IMR-90 (cell line): ENCODE measurements at regions not wholly inside any gene's neighbourhood (a gene's known extent, or its start where the extent isn't known, plus 50 kb on each side); places are given as distances from the start of the nearest gene placed in this dataset.

ENCODE experiments used
- ATAC-seq: fragments of 200-7000 bp; cut with Tn5 transposase; 2 replicates; pipeline ENCODE4 v1.9.1; 2020; ENCODE audit warnings: low read depth, mild to moderate bottlenecking, moderate library complexity
- BruUV-seq: library from RNA; stranded (reverse); fragments of 400-500 nt; replicated peaks from 2 replicates; lab custom pipeline; 2021; lab: Mats Ljungman, UMichigan
- CTCF ChIA-PET: fragments of 300-600 bp; formaldehyde crosslinking; extraction: SDS; loops from one replicate; lab custom pipeline; 2021; ENCODE audit warnings: antibody characterized with exemption; lab: Yijun Ruan, JAX
- POLR2A ChIA-PET: fragments of 300-600 bp; sonication (Branson Sonifier 250); formaldehyde crosslinking; loops from one replicate; lab custom pipeline; 2022; ENCODE audit warnings: antibody characterized with exemption; ENCODE audit not compliant: unreplicated experiment; lab: Charles Lee
- DNase-seq: peaks from one replicate; pipeline ENCODE4 v3.0.0; 2013
- H2AFZ ChIP-seq: replicated peaks from 2 replicates; pipeline ENCODE3; 2013; ENCODE audit warnings: low read length, mild to moderate bottlenecking; ENCODE audit not compliant: poor library complexity
- H2AK5ac ChIP-seq: 2 replicates; pipeline ENCODE4 v1.6.1; 2013; ENCODE audit warnings: low read depth, low read length, inconsistent platforms
- H2AK9ac ChIP-seq: replicated peaks from 2 replicates; pipeline ENCODE3; 2013; ENCODE audit warnings: mild to moderate bottlenecking, low read depth, low read length, moderate library complexity; ENCODE audit not compliant: poor library complexity
- H2BK120ac ChIP-seq: 2 replicates; pipeline ENCODE4 v1.6.1; 2013; ENCODE audit warnings: low read depth, low read length, inconsistent platforms
- H2BK15ac ChIP-seq: 3 replicates; pipeline ENCODE4 v1.6.1; 2013; ENCODE audit warnings: low read depth, low read length, inconsistent platforms
- H2BK20ac ChIP-seq: 2 replicates; pipeline ENCODE4 v1.6.1; 2013; ENCODE audit warnings: low read depth, mild to moderate bottlenecking, inconsistent platforms, low read length, moderate library complexity
- H2BK5ac ChIP-seq: 2 replicates; pipeline ENCODE4 v1.6.1; 2013; ENCODE audit warnings: mild to moderate bottlenecking, low read depth, low read length, inconsistent platforms; ENCODE audit not compliant: poor library complexity, severe bottlenecking
- H3K14ac ChIP-seq: replicated peaks from 2 replicates; pipeline ENCODE4 v1.6.1; 2013; ENCODE audit warnings: low read depth, low read length, inconsistent platforms
- H3K18ac ChIP-seq: 2 replicates; pipeline ENCODE4 v1.6.1; 2013; ENCODE audit warnings: low read depth, low read length, control low read depth
- H3K23ac ChIP-seq: 2 replicates; pipeline ENCODE4 v1.6.1; 2013; ENCODE audit warnings: low read depth, low read length, inconsistent platforms
- H3K27ac ChIP-seq: 2 replicates; pipeline ENCODE4 v1.5.1; 2013; ENCODE audit warnings: mild to moderate bottlenecking, control low read depth, low read length; ENCODE audit not compliant: insufficient read depth
- H3K27me3 ChIP-seq: 2 replicates; pipeline ENCODE4 v1.6.1; 2013; ENCODE audit warnings: low read length; ENCODE audit not compliant: control insufficient read depth, insufficient read depth
- H3K36me3 ChIP-seq: 2 replicates; pipeline ENCODE4 v1.6.1; 2013; ENCODE audit warnings: low read length, mixed read lengths; ENCODE audit not compliant: control insufficient read depth, insufficient read depth
- H3K4ac ChIP-seq: 2 replicates; pipeline ENCODE4 v1.6.1; 2013; ENCODE audit warnings: low read depth, low read length, inconsistent platforms
- H3K4me1 ChIP-seq: 2 replicates; pipeline ENCODE4 v1.6.1; 2013; ENCODE audit warnings: low read length, mixed read lengths; ENCODE audit not compliant: control insufficient read depth, insufficient read depth
- H3K4me2 ChIP-seq: 2 replicates; pipeline ENCODE4 v1.6.1; 2013; ENCODE audit warnings: low read depth, mild to moderate bottlenecking, control low read depth, low read length, moderate library complexity
- H3K4me3 ChIP-seq: 2 replicates; pipeline ENCODE4 v1.5.1; 2013; ENCODE audit warnings: low read depth, mild to moderate bottlenecking, control low read depth, low read length, moderate library complexity; ENCODE audit not compliant: insufficient read depth
- H3K56ac ChIP-seq: 2 replicates; pipeline ENCODE4 v1.6.1; 2013; ENCODE audit warnings: low read length, inconsistent platforms; ENCODE audit not compliant: insufficient read depth; ENCODE audit errors: extremely low read depth
- H3K79me1 ChIP-seq, 2 experiments: 2 replicates each; pipeline ENCODE4 v1.6.1; 2013; ENCODE audit warnings: low read length in 2 of 2, inconsistent platforms in 1 of 2, low read depth in 1 of 2
- H3K9ac ChIP-seq: 2 replicates; pipeline ENCODE4 v1.6.1; 2013; ENCODE audit warnings: low read depth, low read length, control low read depth
- H3K9me1 ChIP-seq: 2 replicates; pipeline ENCODE4 v1.6.1; 2013; ENCODE audit warnings: low read length, inconsistent platforms; ENCODE audit not compliant: insufficient read depth
- H3K9me3 ChIP-seq: 2 replicates; pipeline ENCODE4 v1.6.1; 2013; ENCODE audit warnings: low read length; ENCODE audit not compliant: control insufficient read depth, insufficient read depth
- H4K20me1 ChIP-seq: 2 replicates; pipeline ENCODE4 v1.6.1; 2013; ENCODE audit warnings: low read length, inconsistent platforms; ENCODE audit not compliant: insufficient read depth
- H4K5ac ChIP-seq: 2 replicates; pipeline ENCODE4 v1.6.1; 2013; ENCODE audit warnings: mild to moderate bottlenecking, low read depth, low read length, control low read depth
- H4K8ac ChIP-seq, 2 experiments: 2 replicates each; pipeline ENCODE4 v1.6.1; 2013; ENCODE audit warnings: low read depth in 2 of 2, low read length in 2 of 2, control low read depth in 1 of 2, inconsistent platforms in 1 of 2
- H4K91ac ChIP-seq: 2 replicates; pipeline ENCODE4 v1.6.1; 2013; ENCODE audit warnings: low read depth, low read length, inconsistent platforms; ENCODE audit not compliant: insufficient read depth
- BHLHE40 ChIP-seq: fragments of 150-350 bp; IDR thresholded peaks from 2 replicates; pipeline ENCODE4 v1.6.1; 2016; ENCODE audit warnings: mild to moderate bottlenecking, low read depth, low read length
- CEBPB ChIP-seq: IDR thresholded peaks from 2 replicates; pipeline ENCODE4 v1.6.1; 2012; ENCODE audit warnings: low read depth, low read length, improper control_type of control experiment
- CHD1 ChIP-seq: IDR thresholded peaks from 2 replicates; pipeline ENCODE4 v1.6.1; 2012; ENCODE audit warnings: low read depth, low read length, improper control_type of control experiment
- FOS ChIP-seq: fragments of 150-350 bp; IDR thresholded peaks from 2 replicates; pipeline ENCODE4 v1.6.1; 2016; ENCODE audit warnings: low read depth, low read length
- MAFK ChIP-seq: IDR thresholded peaks from 2 replicates; pipeline ENCODE4 v1.6.1; 2012; ENCODE audit warnings: low read depth, low read length, improper control_type of control experiment
- MAZ ChIP-seq: IDR thresholded peaks from 2 replicates; pipeline ENCODE4 v1.6.1; 2012; ENCODE audit warnings: low read depth, mild to moderate bottlenecking, low read length, improper control_type of control experiment, moderate library complexity, borderline replicate concordance
- MXI1 ChIP-seq: IDR thresholded peaks from 2 replicates; pipeline ENCODE4 v1.6.1; 2012; ENCODE audit warnings: low read depth, mild to moderate bottlenecking, low read length, moderate library complexity, borderline replicate concordance
- NFE2L2 ChIP-seq: fragments of 150-350 bp; IDR thresholded peaks from 2 replicates; pipeline ENCODE4 v1.6.1; 2016; ENCODE audit warnings: low read depth, mild to moderate bottlenecking, low read length
- POLR2A ChIP-seq: IDR thresholded peaks from 2 replicates; pipeline ENCODE4 v1.6.1; 2012; ENCODE audit warnings: mild to moderate bottlenecking, low read depth, low read length
- RAD21 ChIP-seq: IDR thresholded peaks from 2 replicates; pipeline ENCODE4 v1.6.1; 2012; ENCODE audit warnings: low read length, improper control_type of control experiment
- RCOR1 ChIP-seq: IDR thresholded peaks from 2 replicates; pipeline ENCODE4 v1.6.1; 2012; ENCODE audit warnings: mild to moderate bottlenecking, low read length, improper control_type of control experiment; ENCODE audit not compliant: insufficient replicate concordance
- RFX5 ChIP-seq: IDR thresholded peaks from 2 replicates; pipeline ENCODE4 v1.8.0; 2012; ENCODE audit warnings: low read depth, mild to moderate bottlenecking, low read length, moderate library complexity
- SMC3 ChIP-seq: fragments of 150-350 bp; IDR thresholded peaks from 2 replicates; pipeline ENCODE4 v1.6.1; 2016; ENCODE audit warnings: low read depth, mild to moderate bottlenecking, antibody characterized with exemption, low read length, moderate library complexity
- WGBS, 2 experiments: methylation state at CpG; one replicate each; pipeline versions ENCODE4 v1.1.5 to v1.1.7; 2013; ENCODE audit warnings: missing lambda C conversion rate in 2 of 2; ENCODE audit not compliant: insufficient read length in 1 of 2; ENCODE audit errors: extremely low coverage in 2 of 2; 5-methylcytosine and 5-hydroxymethylcytosine counted together
- dilution Hi-C: fragments of 300-500 bp; cut with HindIII; formaldehyde crosslinking; loops from one replicate; pipeline ENCODE4 v1.14.3; 2018; ENCODE audit warnings: low sequenced_read_pairs; ENCODE audit not compliant: unreplicated experiment
- in situ Hi-C: fragments of 300-500 bp; cut with MboI; formaldehyde crosslinking; loops from 3 replicates; pipeline ENCODE4 v1.14.3; 2019; ENCODE audit warnings: low sequenced_read_pairs, inconsistent platforms, mixed read lengths
- intact Hi-C: fragments of 100-400 bp; cut with micrococcal nuclease; formaldehyde crosslinking; loops from 2 replicates; pipeline ENCODE4 v1.10.0; 2022
- TF ChIP-seq, protein P1 (sequence below): conservative IDR thresholded peaks from 2 replicates; pipeline ENCODE4 v1.5.1; 2012; ENCODE audit warnings: mild to moderate bottlenecking, low read depth, low read length, improper control_type of control experiment
- TF ChIP-seq, protein P2 (sequence below): fragments of 150-350 bp; IDR thresholded peaks from 2 replicates; pipeline ENCODE4 v1.6.1; 2017; ENCODE audit warnings: mild to moderate bottlenecking, antibody characterized with exemption, low read length, low read depth
- TF ChIP-seq, protein P3 (sequence below): fragments of 150-350 bp; IDR thresholded peaks from 2 replicates; pipeline ENCODE4 v1.6.1; 2016; ENCODE audit warnings: low read depth, mild to moderate bottlenecking, low read length, moderate library complexity, borderline replicate concordance

DNA sequence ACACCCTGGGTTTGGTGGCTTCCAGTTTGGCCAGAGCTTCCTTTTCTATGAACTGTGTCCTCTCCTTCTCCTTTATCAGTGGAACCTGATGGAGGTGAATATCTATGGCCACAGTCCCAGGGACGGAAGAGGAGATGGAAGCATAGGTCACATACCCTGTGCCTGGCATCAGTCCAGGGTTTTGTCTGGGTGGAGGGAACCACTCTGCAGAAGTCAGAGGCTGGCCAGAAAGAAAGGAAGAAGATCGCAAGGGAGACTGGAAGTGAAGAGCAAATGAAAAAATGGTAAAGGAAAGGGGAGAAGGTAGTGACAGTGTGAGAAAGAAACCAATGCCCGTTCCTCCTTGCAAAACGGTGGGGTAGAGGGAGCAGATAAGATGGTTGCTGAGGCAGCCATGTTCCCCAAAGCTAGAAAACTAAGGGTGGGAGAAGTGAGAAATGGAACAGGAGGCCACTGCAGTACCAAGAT, 77.9 kb upstream of the HECW1 start:
- 82% methylated on average over 3 of the region's 4 CpGs; no CpG with 5 or more reads in 1 of the 2 experiments for WGBS, 2 experiments

More for the DNA sequence above, 77.9 kb upstream of the HECW1 start:
- H2AFZ ChIP-seq, result no peak overlapping the region
- no peak overlapping the region for H2BK20ac ChIP-seq
- no peak overlapping the region for H4K8ac ChIP-seq
- peaks cover 2% of the 10 kb centered on the region; the same call in 1 of the 2 replicates for H3K27me3 ChIP-seq
- intact Hi-C loops (no loop called here), dilution Hi-C loops (no loop called here), in situ Hi-C loops (no loop called here)
- no peak for DNase-seq
- H3K4me1 ChIP-seq, result no peaks in the 10 kb centered on the region; the same call in 1 of the 2 replicates
- H3K4me2 ChIP-seq, result no peak overlapping the region
- no peaks in the 10 kb centered on the region for H3K9me3 ChIP-seq
- H3K14ac ChIP-seq, result no peak overlapping the region
- H2BK15ac ChIP-seq, result no peak overlapping the region
- H3K36me3 ChIP-seq, result no peaks in the 10 kb centered on the region
- TF ChIP-seq CHD1, result no peak
- TF ChIP-seq, protein P1, sequence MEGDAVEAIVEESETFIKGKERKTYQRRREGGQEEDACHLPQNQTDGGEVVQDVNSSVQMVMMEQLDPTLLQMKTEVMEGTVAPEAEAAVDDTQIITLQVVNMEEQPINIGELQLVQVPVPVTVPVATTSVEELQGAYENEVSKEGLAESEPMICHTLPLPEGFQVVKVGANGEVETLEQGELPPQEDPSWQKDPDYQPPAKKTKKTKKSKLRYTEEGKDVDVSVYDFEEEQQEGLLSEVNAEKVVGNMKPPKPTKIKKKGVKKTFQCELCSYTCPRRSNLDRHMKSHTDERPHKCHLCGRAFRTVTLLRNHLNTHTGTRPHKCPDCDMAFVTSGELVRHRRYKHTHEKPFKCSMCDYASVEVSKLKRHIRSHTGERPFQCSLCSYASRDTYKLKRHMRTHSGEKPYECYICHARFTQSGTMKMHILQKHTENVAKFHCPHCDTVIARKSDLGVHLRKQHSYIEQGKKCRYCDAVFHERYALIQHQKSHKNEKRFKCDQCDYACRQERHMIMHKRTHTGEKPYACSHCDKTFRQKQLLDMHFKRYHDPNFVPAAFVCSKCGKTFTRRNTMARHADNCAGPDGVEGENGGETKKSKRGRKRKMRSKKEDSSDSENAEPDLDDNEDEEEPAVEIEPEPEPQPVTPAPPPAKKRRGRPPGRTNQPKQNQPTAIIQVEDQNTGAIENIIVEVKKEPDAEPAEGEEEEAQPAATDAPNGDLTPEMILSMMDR, result no peak
- TF ChIP-seq MAZ, result no peak
- TF ChIP-seq, protein P2, sequence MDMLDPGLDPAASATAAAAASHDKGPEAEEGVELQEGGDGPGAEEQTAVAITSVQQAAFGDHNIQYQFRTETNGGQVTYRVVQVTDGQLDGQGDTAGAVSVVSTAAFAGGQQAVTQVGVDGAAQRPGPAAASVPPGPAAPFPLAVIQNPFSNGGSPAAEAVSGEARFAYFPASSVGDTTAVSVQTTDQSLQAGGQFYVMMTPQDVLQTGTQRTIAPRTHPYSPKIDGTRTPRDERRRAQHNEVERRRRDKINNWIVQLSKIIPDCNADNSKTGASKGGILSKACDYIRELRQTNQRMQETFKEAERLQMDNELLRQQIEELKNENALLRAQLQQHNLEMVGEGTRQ, result no peak
- no peak for TF ChIP-seq SMC3
- no peak for TF ChIP-seq BHLHE40
- TF ChIP-seq MXI1, result no peak
- no peak for TF ChIP-seq CEBPB
- no peak for TF ChIP-seq MAFK
- TF ChIP-seq, protein P3, sequence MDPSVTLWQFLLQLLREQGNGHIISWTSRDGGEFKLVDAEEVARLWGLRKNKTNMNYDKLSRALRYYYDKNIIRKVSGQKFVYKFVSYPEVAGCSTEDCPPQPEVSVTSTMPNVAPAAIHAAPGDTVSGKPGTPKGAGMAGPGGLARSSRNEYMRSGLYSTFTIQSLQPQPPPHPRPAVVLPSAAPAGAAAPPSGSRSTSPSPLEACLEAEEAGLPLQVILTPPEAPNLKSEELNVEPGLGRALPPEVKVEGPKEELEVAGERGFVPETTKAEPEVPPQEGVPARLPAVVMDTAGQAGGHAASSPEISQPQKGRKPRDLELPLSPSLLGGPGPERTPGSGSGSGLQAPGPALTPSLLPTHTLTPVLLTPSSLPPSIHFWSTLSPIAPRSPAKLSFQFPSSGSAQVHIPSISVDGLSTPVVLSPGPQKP, result no peak
- TF ChIP-seq RAD21, result no peak
- TF ChIP-seq RFX5, result no peak
- no peak for TF ChIP-seq RCOR1
- no peak for TF ChIP-seq NFE2L2
- TF ChIP-seq FOS, result no peak
- TF ChIP-seq POLR2A, result no peak
- H3K4ac ChIP-seq, result no peak overlapping the region
- H4K91ac ChIP-seq, result no peak overlapping the region
- H3K56ac ChIP-seq, result no peak overlapping the region
- H3K9me1 ChIP-seq, result no peaks in the 10 kb centered on the region
- no peak for ATAC-seq
- H3K9ac ChIP-seq, result no peak overlapping the region
- no peak overlapping the region for H3K4me3 ChIP-seq
- no peak overlapping the region for H2AK9ac ChIP-seq
- no peaks in the 10 kb centered on the region for H4K20me1 ChIP-seq
- no peak overlapping the region for H4K5ac ChIP-seq
- H3K23ac ChIP-seq, result no peak overlapping the region
- no peak overlapping the region for H2BK120ac ChIP-seq
- H2BK5ac ChIP-seq, result no peak overlapping the region
- BruUV-seq, result no TSS peak
- H3K18ac ChIP-seq, result no peak overlapping the region
- no peak overlapping the region for H2AK5ac ChIP-seq
- H3K79me1 ChIP-seq, result no peaks in the 10 kb centered on the region
- ChIA-PET POLR2A (no interaction called here), CTCF (no interaction called here)
- H3K27ac ChIP-seq, result no peak overlapping the region
